OCI-LY3 (cell line): ENCODE measurements at regions not wholly inside any gene's neighbourhood (a gene's known extent, or its start where the extent isn't known, plus 50 kb on each side); places are given as distances from the start of the nearest gene placed in this dataset.

Experiments
- H2AFZ ChIP-seq: fragments of 200-600, 300-600 bp; shearing (Covaris generic); 2 replicates; pipeline ENCODE4 v1.6.0; 2014; ENCODE audit warnings: antibody characterized with exemption, low read depth, low read length
- H3K27ac ChIP-seq: fragments of 200-600, 300-600 bp; sonication (generic); 2 replicates; pipeline ENCODE4 v1.5.1; 2014; ENCODE audit warnings: mild to moderate bottlenecking, low read length, moderate library complexity, mixed read lengths
- H3K27me3 ChIP-seq: fragments of 200-600, 300-600 bp; sonication (generic); 2 replicates; pipeline ENCODE4 v1.6.1; 2014; ENCODE audit warnings: low read depth, low read length, mixed read lengths
- H3K36me3 ChIP-seq: fragments of 200-600, 300-600 bp; sonication (generic); replicated peaks from 2 replicates; pipeline ENCODE3; 2014; ENCODE audit warnings: low read depth, low read length, mixed read lengths
- H3K4me1 ChIP-seq: fragments of 300-600, 200-600 bp; sonication (generic); 2 replicates; pipeline ENCODE4 v1.6.1; 2014; ENCODE audit warnings: low read length, mixed read lengths
- H3K4me2 ChIP-seq: fragments of 200-600, 300-600 bp; sonication (generic); 2 replicates; pipeline ENCODE4 v1.6.1; 2014; ENCODE audit warnings: low read length, mixed read lengths
- H3K4me3 ChIP-seq: fragments of 300-600, 200-600 bp; sonication (generic); 2 replicates; pipeline ENCODE4 v1.5.1; 2014; ENCODE audit warnings: antibody characterized with exemption, mild to moderate bottlenecking, low read length, moderate library complexity
- H3K79me2 ChIP-seq: fragments of 300-600, 200-600 bp; shearing (Covaris generic); 2 replicates; pipeline ENCODE4 v1.6.1; 2014; ENCODE audit warnings: mild to moderate bottlenecking, low read length, mixed read lengths
- H3K9ac ChIP-seq: fragments of 300-600, 200-600 bp; shearing (Covaris generic); 2 replicates; pipeline ENCODE4 v1.6.0; 2014; ENCODE audit warnings: mild to moderate bottlenecking, low read length, moderate library complexity
- H3K9me3 ChIP-seq: fragments of 200-600, 300-600 bp; shearing (Covaris generic); 2 replicates; pipeline ENCODE4 v1.6.1; 2014; ENCODE audit warnings: low read length, mixed read lengths; ENCODE audit not compliant: insufficient read depth
- H4K20me1 ChIP-seq: fragments of 200-600, 300-600 bp; sonication (generic); 2 replicates; pipeline ENCODE4 v1.6.1; 2016; ENCODE audit warnings: low read length, mixed read lengths; ENCODE audit not compliant: insufficient read depth
- EZH2phosphoT487 ChIP-seq: fragments of 200-600 bp; shearing (Covaris generic); IDR thresholded peaks from 2 replicates; pipeline ENCODE4 v1.6.1; 2018; ENCODE audit warnings: antibody characterized with exemption, mixed run types, low read depth
- TF ChIP-seq, protein P1 (sequence below): fragments of 200-600, 300-600 bp; sonication (generic); IDR thresholded peaks from 2 replicates; pipeline ENCODE4 v1.5.1; 2014; ENCODE audit warnings: antibody characterized with exemption, low read length, low read depth

DNA sequence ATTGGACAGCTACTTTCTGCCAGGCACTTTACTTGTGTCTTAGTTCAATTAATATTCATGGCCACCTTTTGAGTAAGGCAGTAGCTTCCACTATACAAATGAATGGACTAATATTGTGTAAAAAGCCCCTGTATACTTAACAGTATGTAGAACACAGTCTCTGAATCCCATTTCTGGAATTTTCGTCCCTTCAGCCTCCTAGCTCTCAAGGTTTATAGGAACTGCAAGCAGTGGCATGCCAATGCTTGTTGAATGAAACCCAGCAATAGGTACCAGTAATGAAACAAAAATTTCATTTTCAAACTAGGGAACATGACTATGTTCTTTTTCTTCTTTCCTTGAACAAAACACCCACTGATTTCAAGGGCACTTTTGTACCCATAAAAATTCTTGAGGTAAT is 361.6 kb downstream of the TDRD3 start:
- Histone ChIP-seq H3K4me3 (no peak overlapping the region), H4K20me1 (no peaks in the 10 kb centered on the region), H3K9me3 (no peaks in the 10 kb centered on the region), H3K79me2 (no peaks in the 10 kb centered on the region), H3K27ac (no peak overlapping the region), H3K27me3 (no peaks in the 10 kb centered on the region), H2AFZ (no peak overlapping the region), H3K36me3 (no peaks in the 10 kb centered on the region), H3K4me2 (no peak overlapping the region), H3K9ac (no peak overlapping the region), H3K4me1 (no peaks in the 10 kb centered on the region)
- TF ChIP-seq EZH2phosphoT487 = no peak
- TF ChIP-seq, protein P1, sequence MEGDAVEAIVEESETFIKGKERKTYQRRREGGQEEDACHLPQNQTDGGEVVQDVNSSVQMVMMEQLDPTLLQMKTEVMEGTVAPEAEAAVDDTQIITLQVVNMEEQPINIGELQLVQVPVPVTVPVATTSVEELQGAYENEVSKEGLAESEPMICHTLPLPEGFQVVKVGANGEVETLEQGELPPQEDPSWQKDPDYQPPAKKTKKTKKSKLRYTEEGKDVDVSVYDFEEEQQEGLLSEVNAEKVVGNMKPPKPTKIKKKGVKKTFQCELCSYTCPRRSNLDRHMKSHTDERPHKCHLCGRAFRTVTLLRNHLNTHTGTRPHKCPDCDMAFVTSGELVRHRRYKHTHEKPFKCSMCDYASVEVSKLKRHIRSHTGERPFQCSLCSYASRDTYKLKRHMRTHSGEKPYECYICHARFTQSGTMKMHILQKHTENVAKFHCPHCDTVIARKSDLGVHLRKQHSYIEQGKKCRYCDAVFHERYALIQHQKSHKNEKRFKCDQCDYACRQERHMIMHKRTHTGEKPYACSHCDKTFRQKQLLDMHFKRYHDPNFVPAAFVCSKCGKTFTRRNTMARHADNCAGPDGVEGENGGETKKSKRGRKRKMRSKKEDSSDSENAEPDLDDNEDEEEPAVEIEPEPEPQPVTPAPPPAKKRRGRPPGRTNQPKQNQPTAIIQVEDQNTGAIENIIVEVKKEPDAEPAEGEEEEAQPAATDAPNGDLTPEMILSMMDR = no peak

DNA sequence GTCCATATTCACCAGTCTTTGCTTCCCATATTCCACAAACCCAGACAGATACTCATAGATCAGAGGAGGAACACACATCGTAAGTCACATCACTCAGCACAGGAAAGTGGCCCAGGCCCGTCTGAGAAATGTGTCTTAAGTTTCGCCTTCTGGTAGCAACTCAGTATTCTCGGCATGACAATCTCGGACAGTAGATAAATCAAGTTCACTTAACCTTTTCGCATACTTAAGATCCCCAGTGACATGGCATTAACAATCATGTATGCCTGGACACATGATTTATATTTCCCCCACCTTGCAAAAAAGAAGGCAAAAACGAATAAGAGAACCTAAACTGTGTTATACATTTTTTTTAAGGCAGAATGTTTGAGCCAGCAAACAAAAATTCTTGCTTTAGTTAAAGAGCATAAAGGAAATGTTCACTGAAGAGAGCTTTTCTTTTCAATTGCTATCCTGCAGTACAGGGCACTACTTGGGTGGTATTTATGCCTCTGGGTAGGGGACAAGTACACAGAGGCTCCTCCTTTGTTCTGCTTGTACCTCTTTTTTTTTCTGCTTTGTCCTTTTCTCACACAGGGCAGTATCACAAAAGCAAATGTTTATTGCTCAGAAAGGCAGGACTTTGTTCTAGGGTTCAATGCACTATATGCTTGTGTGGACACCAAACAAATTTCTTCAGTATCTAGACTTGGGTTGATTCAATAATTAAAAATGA is 360.6 kb downstream of the TDRD3 start:
- H3K79me2 ChIP-seq = no peaks in the 10 kb centered on the region
- H3K4me3 ChIP-seq = no peak overlapping the region
- no peaks in the 10 kb centered on the region for H3K9me3 ChIP-seq
- TF ChIP-seq, protein P1 = no peak
- TF ChIP-seq EZH2phosphoT487 = no peak
- no peak overlapping the region for H3K27ac ChIP-seq
- H3K36me3 ChIP-seq = no peaks in the 10 kb centered on the region
- H3K9ac ChIP-seq = no peak overlapping the region
- no peaks in the 10 kb centered on the region for H3K27me3 ChIP-seq
- no peak overlapping the region for H3K4me2 ChIP-seq
- H2AFZ ChIP-seq = no peak overlapping the region
- no peaks in the 10 kb centered on the region for H4K20me1 ChIP-seq
- H3K4me1 ChIP-seq = no peaks in the 10 kb centered on the region

DNA sequence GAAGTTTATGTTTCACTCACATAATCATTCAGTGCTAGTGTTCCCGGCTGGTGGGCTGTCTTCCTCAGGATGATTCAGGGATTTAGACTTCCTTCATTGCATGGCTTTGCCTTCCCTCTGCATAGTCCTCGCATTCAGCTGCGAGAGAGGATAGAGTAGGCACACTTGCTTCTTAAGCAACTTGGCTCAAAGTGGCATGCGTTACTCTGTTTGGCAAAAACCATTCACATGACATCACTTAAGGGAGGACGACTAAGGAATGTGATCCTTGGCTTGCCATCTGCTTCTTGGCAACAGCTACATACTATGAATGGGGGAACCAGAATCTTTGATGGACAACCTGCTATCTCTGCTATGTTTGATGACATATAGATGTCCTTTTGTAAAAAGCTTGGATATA is 359.3 kb downstream of the TDRD3 start:
- H3K27me3 ChIP-seq = no peaks in the 10 kb centered on the region
- 0 out of 2 replicates have a peak overlapping the region, but pooled peaks have one; percentile 12 for H2AFZ ChIP-seq
- no peaks in the 10 kb centered on the region for H3K36me3 ChIP-seq
- H3K79me2 ChIP-seq = no peaks in the 10 kb centered on the region
- no peak overlapping the region for H3K9ac ChIP-seq
- H3K4me1 ChIP-seq = peaks cover 5% of the 10 kb centered on the region
- no peak overlapping the region for H3K4me3 ChIP-seq
- no peak overlapping the region for H3K4me2 ChIP-seq
- no peaks in the 10 kb centered on the region for H3K9me3 ChIP-seq
- H4K20me1 ChIP-seq = no peaks in the 10 kb centered on the region
- no peak overlapping the region for H3K27ac ChIP-seq
- TF ChIP-seq EZH2phosphoT487 = no peak
- TF ChIP-seq, protein P1 = no peak

DNA sequence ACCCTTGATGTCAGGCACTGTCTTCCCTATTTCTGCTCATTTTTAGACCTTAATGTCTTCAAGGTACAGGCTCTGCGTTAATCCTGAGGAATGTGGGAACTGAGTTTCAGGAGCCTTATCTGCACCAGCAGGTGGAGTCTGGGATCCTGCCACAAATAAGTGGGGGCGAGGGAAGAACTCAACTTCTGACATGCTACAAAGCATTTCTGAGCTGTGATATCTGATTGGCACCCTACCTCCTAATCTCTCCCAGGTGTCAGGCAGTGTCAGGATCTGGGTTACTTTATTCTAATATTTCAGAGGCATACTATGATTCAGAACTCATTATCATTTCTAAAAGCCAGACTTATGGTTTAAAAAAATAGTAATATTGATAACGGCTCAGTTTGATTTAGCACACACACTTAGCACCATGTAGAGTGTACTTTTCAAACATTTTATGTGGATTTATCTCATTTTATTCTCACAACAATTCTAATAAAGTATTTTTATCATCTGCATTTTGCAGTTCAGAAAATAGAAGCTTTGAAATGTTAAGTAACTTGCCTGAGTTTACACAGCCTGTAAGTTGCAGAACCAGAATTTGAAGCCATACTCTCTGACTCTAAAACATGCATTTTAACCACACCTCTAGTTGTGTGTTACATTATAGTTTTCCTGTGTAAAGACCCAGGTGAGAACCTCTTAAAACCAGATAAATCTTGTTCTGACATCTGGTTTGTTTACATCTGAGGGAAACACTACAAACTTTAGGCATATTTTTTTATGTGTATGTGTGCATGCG is 358.6 kb downstream of the TDRD3 start:
- no peak overlapping the region for H2AFZ ChIP-seq
- H3K27me3 ChIP-seq = no peaks in the 10 kb centered on the region
- no peak overlapping the region for H3K27ac ChIP-seq
- H3K4me1 ChIP-seq = peaks cover 7% of the 10 kb centered on the region
- no peak overlapping the region for H3K4me3 ChIP-seq
- no peak overlapping the region for H3K9ac ChIP-seq
- H3K79me2 ChIP-seq = no peaks in the 10 kb centered on the region
- H3K9me3 ChIP-seq = no peaks in the 10 kb centered on the region
- H3K4me2 ChIP-seq = no peak overlapping the region
- TF ChIP-seq, protein P1 = no peak
- TF ChIP-seq EZH2phosphoT487 = no peak
- no peaks in the 10 kb centered on the region for H4K20me1 ChIP-seq
- H3K36me3 ChIP-seq = no peaks in the 10 kb centered on the region
